GM21825 (cell line): ENCODE measurements at regions not wholly inside any gene's neighbourhood (a gene's known extent, or its start where the extent isn't known, plus 50 kb on each side); places are given as distances from the start of the nearest gene placed in this dataset.
"Not testable (repeated sequence)": the region's sequence is repeated elsewhere in the genome, so short reads cannot be mapped to it uniquely, and the experiment has no call there.

ENCODE experiments used
- ATAC-seq: cut with Tn5 transposase; IDR thresholded peaks from one replicate; pipeline ENCODE4 v1.9.1; 2021; ENCODE audit warnings: mild to moderate bottlenecking, moderate library complexity; ENCODE audit not compliant: unreplicated experiment

- no peak for ATAC-seq
Observed at GRCh38 chr6:92962846-92963245, 456.5 kb downstream of the EPHA7 start.

- ATAC-seq, result not testable (repeated sequence)
Observed at GRCh38 chr6:92952111-92952510, 467.2 kb downstream of the EPHA7 start.

GRCh38 chr6:92945799-92946198 lies 473.6 kb downstream of the EPHA7 start:
- no peak for ATAC-seq

GRCh38 chr6:92944132-92944531 lies 475.2 kb downstream of the EPHA7 start:
- no peak for ATAC-seq

GRCh38 chr6:92942549-92942948 lies 476.8 kb downstream of the EPHA7 start:
- no peak for ATAC-seq

GRCh38 chr6:92934625-92935024 lies 484.7 kb downstream of the EPHA7 start:
- no peak for ATAC-seq

GRCh38 chr6:92930171-92930570 lies 489.2 kb downstream of the EPHA7 start:
- no peak for ATAC-seq

- no peak for ATAC-seq
Observed at GRCh38 chr6:92922216-92922806, 497.0 kb downstream of the EPHA7 start.

GRCh38 chr6:92915466-92915865 lies 503.9 kb downstream of the EPHA7 start:
- no peak for ATAC-seq

- no peak for ATAC-seq
Observed at GRCh38 chr6:92911301-92911700, 508.1 kb downstream of the EPHA7 start.

GRCh38 chr6:92910646-92911045 lies 508.7 kb downstream of the EPHA7 start:
- no peak for ATAC-seq

- no peak for ATAC-seq
Observed at GRCh38 chr6:92906385-92906784, 513.0 kb downstream of the EPHA7 start.

- ATAC-seq, result no peak
Observed at GRCh38 chr6:92893741-92894140, 525.6 kb downstream of the EPHA7 start.

- no peak for ATAC-seq
Observed at GRCh38 chr6:92892626-92893170, 526.7 kb downstream of the EPHA7 start.

GRCh38 chr6:92888316-92888715 lies 531.0 kb downstream of the EPHA7 start:
- no peak for ATAC-seq

- ATAC-seq, result no peak
Observed at GRCh38 chr6:92887871-92888270, 531.5 kb downstream of the EPHA7 start.

GRCh38 chr6:92879526-92879925 lies 539.8 kb downstream of the EPHA7 start:
- no peak for ATAC-seq

- ATAC-seq, result no peak
Observed at GRCh38 chr6:92864966-92865555, 554.3 kb downstream of the EPHA7 start.

GRCh38 chr6:92849636-92850035 lies 569.7 kb downstream of the EPHA7 start:
- no peak for ATAC-seq

GRCh38 chr6:92848901-92849300 lies 570.5 kb downstream of the EPHA7 start:
- ATAC-seq, result no peak

- no peak for ATAC-seq
Observed at GRCh38 chr6:92848459-92848858, 570.9 kb downstream of the EPHA7 start.

GRCh38 chr6:92847988-92848387 lies 571.4 kb downstream of the EPHA7 start:
- no peak for ATAC-seq
